OCI-LY1 (cell line): ENCODE measurements at regions not wholly inside any gene's neighbourhood (a gene's known extent, or its start where the extent isn't known, plus 50 kb on each side); places are given as distances from the start of the nearest gene placed in this dataset.

Experiments used
- H2AFZ ChIP-seq: fragments of 200-600 bp; sonication (generic), shearing (Covaris generic); 2 replicates; pipeline ENCODE4 v1.6.0; 2014; ENCODE audit warnings: antibody characterized with exemption, mild to moderate bottlenecking, low read length
- H3F3A ChIP-seq: fragments of 200-600 bp; sonication (generic), shearing (Covaris generic); 2 replicates; pipeline ENCODE4 v1.6.0; 2014; ENCODE audit warnings: mild to moderate bottlenecking, antibody characterized with exemption, low read length, moderate library complexity; ENCODE audit not compliant: insufficient read depth
- H3K27ac ChIP-seq: fragments of 200-600 bp; sonication (generic); 2 replicates; pipeline ENCODE4 v1.5.1; 2014; ENCODE audit warnings: low read length, mixed run types, mild to moderate bottlenecking, low read depth; ENCODE audit not compliant: poor library complexity, severe bottlenecking
- H3K27me3 ChIP-seq: fragments of 200-600 bp; sonication (generic); 2 replicates; pipeline ENCODE4 v1.6.0; 2014; ENCODE audit warnings: antibody characterized with exemption, mild to moderate bottlenecking, low read length, moderate library complexity; ENCODE audit not compliant: insufficient read depth
- H3K36me3 ChIP-seq: fragments of 200-600 bp; sonication (generic); 2 replicates; pipeline ENCODE4 v1.6.1; 2014; ENCODE audit warnings: mild to moderate bottlenecking, antibody characterized with exemption, low read length, moderate library complexity, mixed read lengths; ENCODE audit not compliant: insufficient read depth
- H3K4me1 ChIP-seq: fragments of 200-600 bp; sonication (generic); 2 replicates; pipeline ENCODE4 v1.5.1; 2014; ENCODE audit warnings: mild to moderate bottlenecking, low read length, moderate library complexity; ENCODE audit not compliant: insufficient read depth, severe bottlenecking
- H3K4me2 ChIP-seq: fragments of 200-600 bp; sonication (generic), shearing (Covaris generic); 2 replicates; pipeline ENCODE4 v1.6.1; 2014; ENCODE audit warnings: low read length
- H3K4me3 ChIP-seq: fragments of 200-600 bp; sonication (generic); 2 replicates; pipeline ENCODE4 v1.5.1; 2014; ENCODE audit warnings: low read length, low read depth, mild to moderate bottlenecking, mixed read lengths; ENCODE audit not compliant: poor library complexity, severe bottlenecking
- H3K79me2 ChIP-seq: fragments of 200-600 bp; shearing (Covaris generic); 2 replicates; pipeline ENCODE4 v1.6.1; 2016; ENCODE audit warnings: mixed run types, low read length, mixed read lengths; ENCODE audit not compliant: insufficient read depth
- H3K9ac ChIP-seq: fragments of 200-600 bp; sonication (generic), shearing (Covaris generic); 2 replicates; pipeline ENCODE4 v1.6.1; 2014; ENCODE audit warnings: mild to moderate bottlenecking, low read length, mixed read lengths
- H3K9me2 ChIP-seq: fragments of 200-600 bp; sonication (generic), shearing (Covaris generic); 2 replicates; pipeline ENCODE4 v1.6.1; 2014; ENCODE audit warnings: low read depth, mild to moderate bottlenecking, low read length, mixed read lengths
- H3K9me3 ChIP-seq: fragments of 200-600 bp; shearing (Covaris generic); 2 replicates; pipeline ENCODE4 v1.6.1; 2014; ENCODE audit warnings: low read length, mixed read lengths
- H4K20me1 ChIP-seq: fragments of 200-600 bp; sonication (generic), shearing (Covaris generic); 2 replicates; pipeline ENCODE4 v1.6.0; 2016; ENCODE audit warnings: mild to moderate bottlenecking, low read length; ENCODE audit not compliant: insufficient read depth
- CTCF ChIP-seq: fragments of 200-600 bp; sonication (generic), shearing (Covaris generic); IDR thresholded peaks from 2 replicates; pipeline ENCODE4 v1.5.1; 2017; ENCODE audit warnings: mild to moderate bottlenecking, antibody characterized with exemption, low read length, moderate library complexity, mixed read lengths
- EZH2 ChIP-seq: fragments of 200-600 bp; sonication (generic), shearing (Covaris generic); IDR thresholded peaks from 2 replicates; pipeline ENCODE4 v1.8.0; 2017; ENCODE audit warnings: borderline replicate concordance, mixed run types, mild to moderate bottlenecking, antibody characterized with exemption, low read length, moderate library complexity, mixed read lengths

GRCh38 chr14:43247877-43248276 lies 1259.2 kb downstream of the FSCB start:
- Histone ChIP-seq H3F3A (no peaks in the 10 kb centered on the region), H3K36me3 (no peaks in the 10 kb centered on the region), H4K20me1 (no peaks in the 10 kb centered on the region), H3K9me2 (no peaks in the 10 kb centered on the region), H2AFZ (no peak overlapping the region), H3K79me2 (no peaks in the 10 kb centered on the region), H3K4me1 (no peaks in the 10 kb centered on the region), H3K4me2 (no peak overlapping the region), H3K27ac (no peak overlapping the region), H3K9ac (no peak overlapping the region), H3K27me3 (no peaks in the 10 kb centered on the region), H3K4me3 (no peak overlapping the region), H3K9me3 (no peaks in the 10 kb centered on the region)
- TF ChIP-seq EZH2 (no peak), CTCF (no peak)

- TF ChIP-seq CTCF (no peak), EZH2 (no peak)
- Histone ChIP-seq H3K27me3 (no peaks in the 10 kb centered on the region), H3K4me3 (no peak overlapping the region), H3K9ac (no peak overlapping the region), H3F3A (no peaks in the 10 kb centered on the region), H3K27ac (no peak overlapping the region), H3K9me3 (no peaks in the 10 kb centered on the region), H3K79me2 (no peaks in the 10 kb centered on the region), H3K4me2 (no peak overlapping the region), H3K9me2 (no peaks in the 10 kb centered on the region), H3K4me1 (no peaks in the 10 kb centered on the region), H3K36me3 (no peaks in the 10 kb centered on the region), H4K20me1 (no peaks in the 10 kb centered on the region), H2AFZ (no peak overlapping the region)
Observed at GRCh38 chr14:43244142-43244625, 1262.9 kb downstream of the FSCB start.

GRCh38 chr14:43243168-43243567 lies 1263.9 kb downstream of the FSCB start:
- H3K9ac ChIP-seq: no peak overlapping the region
- no peaks in the 10 kb centered on the region for H4K20me1 ChIP-seq
- H3F3A ChIP-seq: no peaks in the 10 kb centered on the region
- H3K27ac ChIP-seq: no peak overlapping the region
- no peak for TF ChIP-seq EZH2
- TF ChIP-seq CTCF: no peak
- no peaks in the 10 kb centered on the region for H3K9me3 ChIP-seq
- no peaks in the 10 kb centered on the region for H3K27me3 ChIP-seq
- no peak overlapping the region for H2AFZ ChIP-seq
- H3K4me3 ChIP-seq: no peak overlapping the region
- H3K79me2 ChIP-seq: no peaks in the 10 kb centered on the region
- H3K9me2 ChIP-seq: no peaks in the 10 kb centered on the region
- H3K4me1 ChIP-seq: no peaks in the 10 kb centered on the region
- H3K36me3 ChIP-seq: no peaks in the 10 kb centered on the region
- no peak overlapping the region for H3K4me2 ChIP-seq
